CD4-positive, alpha-beta T cell treated with Interleukin-17A for 1 hour (primary cell): ENCODE measurements at regions not wholly inside any gene's neighbourhood (a gene's known extent, or its start where the extent isn't known, plus 50 kb on each side); places are given as distances from the start of the nearest gene placed in this dataset.
"Not testable (repeated sequence)": the region's sequence is repeated elsewhere in the genome, so short reads cannot be mapped to it uniquely, and the experiment has no call there.

Source experiments
- DNase-seq: peaks from one replicate; pipeline ENCODE4 v3.0.0-alpha.2; 2020

DNA sequence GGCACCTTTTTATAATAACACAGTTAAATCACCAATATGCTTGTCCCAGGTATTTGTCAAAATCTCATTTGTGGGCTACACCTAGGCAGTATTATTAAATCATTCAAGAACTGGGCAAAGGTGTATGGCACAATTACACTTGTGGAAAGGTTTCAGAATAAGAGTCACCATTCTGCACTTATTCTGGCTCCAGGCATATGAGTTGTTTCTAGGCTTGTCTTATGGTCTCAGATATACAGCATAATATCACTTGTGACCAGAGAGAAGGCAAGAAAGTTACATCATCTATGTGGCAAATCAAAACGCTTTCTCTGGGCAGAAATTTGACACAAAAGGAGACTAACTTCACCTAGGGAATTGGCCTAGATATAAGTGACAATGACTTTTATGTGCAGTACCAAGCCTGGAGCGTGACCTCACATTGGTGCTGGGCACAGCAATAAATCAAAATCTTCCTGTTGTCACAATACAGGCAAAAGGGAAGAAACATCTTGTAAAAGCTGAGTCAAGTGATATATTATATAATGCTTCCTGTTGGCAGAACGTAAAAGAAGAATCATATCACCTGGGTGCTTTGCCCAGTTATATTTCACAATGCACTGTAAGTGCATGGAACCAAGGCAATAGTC is 959.9 kb upstream of the AMELY start:
- no peak for DNase-seq

DNA sequence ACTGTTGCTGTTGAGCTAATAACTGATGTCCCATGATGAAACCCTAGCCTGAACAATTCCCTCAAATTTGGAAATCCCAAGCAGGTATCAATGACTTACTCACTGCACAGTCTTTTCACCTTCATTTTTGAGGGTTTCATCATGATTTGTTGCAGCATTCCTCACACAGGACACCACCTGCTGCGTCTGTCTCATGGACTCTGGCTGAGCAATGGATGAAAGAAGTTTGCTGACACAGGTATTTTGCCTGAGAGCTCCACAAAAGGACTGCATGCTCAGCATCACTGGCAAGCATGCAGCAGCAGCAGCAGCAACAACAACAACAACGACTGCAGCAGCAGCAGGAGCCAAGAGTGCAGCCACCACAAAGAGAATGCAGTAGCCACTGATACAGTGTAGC is 955.4 kb upstream of the AMELY start:
- no peak for DNase-seq

DNA sequence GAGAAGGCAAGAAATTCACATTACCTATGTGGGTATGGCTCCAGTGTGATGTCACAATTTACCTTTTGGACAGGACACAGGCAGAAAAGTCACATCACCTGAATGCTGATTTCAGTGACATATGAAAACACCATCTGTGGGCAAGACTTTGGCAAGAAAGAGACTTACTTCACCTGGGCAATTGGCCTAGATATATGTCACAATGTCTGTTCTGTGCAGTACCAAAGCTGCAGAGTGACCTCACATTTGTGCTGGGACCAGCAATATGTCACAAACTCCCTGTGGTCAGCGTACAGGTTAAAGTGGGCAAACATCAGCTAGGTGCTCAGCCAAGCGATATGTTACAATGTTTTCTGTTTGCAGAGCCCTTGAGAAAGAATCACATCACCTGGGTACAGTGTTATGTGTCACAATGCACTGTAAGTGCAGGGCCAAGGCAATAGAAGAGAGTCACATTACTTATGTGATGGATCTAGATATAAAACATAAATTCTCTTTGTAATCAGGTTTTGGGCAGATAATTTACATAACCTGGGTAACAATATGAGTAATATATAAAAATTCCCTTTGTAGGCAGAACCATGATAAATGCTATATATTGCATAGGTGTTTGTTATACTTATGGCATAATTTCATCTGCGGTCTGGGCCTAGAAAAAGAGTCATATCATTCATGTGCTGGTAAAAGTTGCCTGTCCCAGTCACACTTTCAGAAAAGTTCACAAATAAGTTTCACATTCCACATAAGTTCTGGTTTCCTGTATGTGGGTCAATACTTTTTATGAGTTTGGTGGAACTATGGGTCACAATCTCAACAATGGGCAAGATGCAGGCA is 949.4 kb upstream of the AMELY start:
- DNase-seq: no peak

DNA sequence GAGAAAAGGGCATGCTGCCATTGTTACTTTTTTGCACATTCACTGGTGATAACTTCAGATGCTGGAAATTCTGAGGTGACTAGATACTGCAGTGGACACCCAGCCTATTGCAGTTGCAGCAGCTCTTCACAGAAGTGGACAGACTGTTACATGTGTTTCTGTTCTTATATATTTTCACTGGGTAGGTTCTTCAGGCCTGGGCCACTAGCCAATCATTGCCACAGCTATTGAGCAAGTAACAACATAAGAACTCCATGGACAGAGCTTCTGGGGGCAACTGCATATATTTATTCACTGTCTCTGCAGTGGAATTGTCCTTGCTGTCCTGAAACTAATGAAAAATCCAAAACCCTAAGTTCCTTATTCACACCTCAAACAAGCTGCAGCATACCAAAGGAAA is 938.6 kb upstream of the AMELY start:
- no peak for DNase-seq

GRCh38 chrY:7845776-7846175 is 934.2 kb upstream of the AMELY start:
- DNase-seq: no peak

DNA sequence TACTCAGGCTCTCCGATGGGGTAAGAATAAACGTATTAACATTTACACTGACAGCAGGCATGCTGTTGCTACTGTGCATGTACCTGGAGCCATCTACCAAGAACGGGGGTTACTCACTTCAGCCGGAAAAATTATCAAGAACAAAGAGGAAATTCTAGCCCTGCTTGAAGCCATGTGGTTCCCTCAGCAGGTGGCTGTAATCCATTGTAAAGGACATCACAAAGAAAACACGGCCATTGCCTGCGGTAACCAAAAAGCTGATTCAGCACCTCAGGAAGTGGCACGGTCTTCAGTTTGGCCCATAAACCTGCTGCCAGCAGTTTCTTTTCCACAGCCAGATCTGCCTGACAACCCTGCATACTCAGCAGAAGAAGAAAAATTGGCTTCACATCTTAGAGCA is 925.5 kb upstream of the AMELY start:
- DNase-seq: no peak

DNA sequence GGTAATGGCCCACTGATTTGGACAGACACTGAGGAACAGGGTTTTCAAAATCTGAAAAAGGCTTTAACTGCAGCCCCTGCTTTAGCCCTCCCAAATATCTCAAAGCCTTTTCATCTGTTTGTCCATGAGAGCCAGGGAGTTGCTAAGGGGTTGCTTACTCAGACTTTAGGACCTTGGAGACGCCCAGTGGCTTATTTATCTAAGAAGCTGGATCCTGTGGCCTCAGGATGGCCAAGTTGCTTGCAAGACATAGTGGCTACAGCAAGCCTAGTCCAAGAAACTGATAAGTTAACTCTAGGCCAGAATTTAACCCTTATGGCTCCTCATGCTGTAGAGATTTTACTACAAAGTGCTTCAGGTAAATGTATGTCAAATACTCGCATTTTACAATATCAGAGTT is 924.8 kb upstream of the AMELY start:
- no peak for DNase-seq

- DNase-seq: no peak
Measured at GRCh38 chrY:7835416-7835815, 923.9 kb upstream of the AMELY start.

GRCh38 chrY:7834284-7834683 is 922.7 kb upstream of the AMELY start:
- no peak for DNase-seq

DNA sequence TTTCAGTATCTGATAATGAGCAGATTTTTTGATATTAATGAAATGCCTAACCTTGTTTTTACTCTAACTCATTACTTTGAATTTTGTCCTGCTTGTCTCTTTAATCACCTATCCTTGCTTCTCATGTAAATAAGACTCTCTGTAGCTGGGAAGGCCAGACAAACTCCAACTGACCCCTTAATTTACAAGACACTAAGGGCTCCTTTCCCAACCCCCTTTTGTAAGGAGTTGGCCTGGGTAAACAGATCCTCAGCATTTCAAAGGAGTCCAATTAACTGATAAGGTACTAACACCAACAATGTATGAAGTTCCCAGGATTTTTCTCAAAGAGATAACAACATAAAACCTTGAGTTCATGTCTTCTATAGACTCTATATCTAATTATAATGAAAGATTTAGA is 919.3 kb upstream of the AMELY start:
- DNase-seq: not testable (repeated sequence)

DNA sequence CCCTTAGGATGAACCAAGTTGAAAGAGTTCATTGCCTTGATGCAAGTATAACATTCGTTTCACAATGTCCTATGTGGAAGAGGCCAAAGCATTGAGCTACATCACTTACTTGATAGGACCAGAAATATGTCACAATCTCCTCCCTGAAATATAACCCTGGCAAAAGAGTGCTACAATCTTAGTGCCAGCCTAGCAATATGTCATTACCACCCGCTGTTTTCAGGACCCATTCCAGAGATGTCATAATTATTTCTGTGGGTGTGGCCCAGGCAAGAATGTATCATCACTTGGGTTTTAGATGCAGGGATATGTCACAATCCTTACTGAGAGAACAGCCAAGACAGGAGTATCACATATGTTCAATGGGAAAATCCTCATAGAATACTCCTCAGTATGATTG is 915.0 kb upstream of the AMELY start:
- DNase-seq: no peak

- DNase-seq: no peak
Measured at GRCh38 chrY:7825874-7826273, 914.3 kb upstream of the AMELY start.

DNA sequence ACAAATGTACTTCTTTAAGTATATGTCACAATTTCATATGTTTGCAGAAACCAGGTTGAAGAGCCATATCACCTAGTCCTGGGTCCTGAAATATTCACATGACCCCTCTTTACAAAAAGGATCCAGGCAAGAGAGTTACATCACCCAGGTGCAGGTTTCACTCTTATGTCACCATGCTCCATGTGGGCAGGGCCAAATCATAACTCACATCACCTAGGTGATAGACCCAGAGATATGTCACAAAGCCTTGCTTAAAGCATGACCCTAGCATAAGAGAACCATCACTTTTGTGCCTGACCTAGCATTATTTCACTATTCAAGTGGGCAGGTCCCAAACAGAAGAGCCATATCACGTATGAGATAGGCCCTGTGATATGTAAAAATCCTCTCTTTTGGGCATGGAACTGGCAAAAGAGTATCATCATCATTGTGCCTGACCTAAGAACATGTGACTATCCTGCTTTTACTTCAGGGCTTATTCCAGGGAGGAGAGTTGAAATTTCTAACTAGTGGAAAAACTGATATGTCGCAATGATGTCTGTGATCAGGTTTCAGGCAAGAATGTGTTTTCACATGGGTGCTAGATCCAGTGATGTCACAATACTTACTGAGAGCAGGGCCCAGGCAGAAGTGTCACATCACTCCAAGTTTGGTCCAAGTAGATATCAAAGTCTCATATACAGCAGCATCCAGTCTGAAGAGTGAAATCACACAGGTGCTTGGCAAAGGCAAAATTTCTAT is 909.9 kb upstream of the AMELY start:
- no peak for DNase-seq

DNA sequence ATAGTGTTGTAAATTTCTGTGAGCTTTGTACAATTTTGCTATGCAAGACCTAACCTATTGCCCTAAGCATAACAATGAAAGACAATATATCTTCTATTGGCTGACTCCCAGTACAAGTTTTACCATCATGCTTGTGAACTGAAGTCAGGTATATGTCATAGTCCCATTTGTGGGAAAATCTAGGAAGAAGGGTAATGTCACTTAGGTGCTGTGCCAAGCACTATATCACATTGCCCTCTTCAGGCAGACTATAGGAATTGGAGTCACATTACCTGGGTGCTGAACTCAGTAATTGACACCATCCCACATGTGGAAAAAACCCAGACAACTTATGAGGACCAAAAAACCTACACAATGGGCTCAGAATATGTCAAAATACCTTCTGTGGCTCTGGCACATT is 907.4 kb upstream of the AMELY start:
- no peak for DNase-seq

DNA sequence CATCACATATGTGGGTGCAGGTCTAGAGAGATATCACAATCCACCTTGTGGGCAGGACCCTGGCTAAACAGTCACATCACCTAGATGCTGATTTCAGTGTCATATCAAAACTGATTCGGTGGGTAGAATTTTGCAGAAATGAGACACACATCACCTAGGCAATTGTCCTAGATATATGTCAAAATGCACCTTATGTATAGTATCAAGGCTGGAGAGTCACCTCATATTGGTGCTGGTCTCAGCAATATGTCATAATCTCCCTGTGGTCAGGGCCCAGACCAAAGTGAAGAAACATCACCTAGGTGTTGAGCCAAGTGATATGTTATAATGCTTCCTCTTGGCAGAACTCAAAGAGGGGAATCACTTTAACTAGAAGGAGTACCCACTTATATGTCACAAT is 905.0 kb upstream of the AMELY start:
- DNase-seq: no peak

GRCh38 chrY:7815921-7816320 is 904.4 kb upstream of the AMELY start:
- no peak for DNase-seq

DNA sequence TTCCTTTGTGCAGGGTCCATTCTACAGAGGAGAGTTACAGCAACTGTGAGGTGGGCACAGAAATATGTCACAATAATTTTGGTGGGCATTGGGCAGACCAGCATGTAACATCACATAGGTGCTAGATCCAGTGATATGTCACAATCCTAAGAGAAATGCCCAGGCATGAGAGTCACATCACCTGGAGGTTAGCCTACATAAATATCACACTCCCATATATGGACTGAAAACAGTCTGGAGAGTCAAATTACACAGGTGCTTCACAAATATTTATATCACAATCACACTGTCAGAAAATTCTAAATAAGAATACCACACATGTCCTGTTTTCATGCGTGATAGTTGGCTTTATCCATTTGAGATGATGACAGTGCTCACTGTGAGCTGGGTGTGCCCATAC is 903.7 kb upstream of the AMELY start:
- DNase-seq: no peak

DNA sequence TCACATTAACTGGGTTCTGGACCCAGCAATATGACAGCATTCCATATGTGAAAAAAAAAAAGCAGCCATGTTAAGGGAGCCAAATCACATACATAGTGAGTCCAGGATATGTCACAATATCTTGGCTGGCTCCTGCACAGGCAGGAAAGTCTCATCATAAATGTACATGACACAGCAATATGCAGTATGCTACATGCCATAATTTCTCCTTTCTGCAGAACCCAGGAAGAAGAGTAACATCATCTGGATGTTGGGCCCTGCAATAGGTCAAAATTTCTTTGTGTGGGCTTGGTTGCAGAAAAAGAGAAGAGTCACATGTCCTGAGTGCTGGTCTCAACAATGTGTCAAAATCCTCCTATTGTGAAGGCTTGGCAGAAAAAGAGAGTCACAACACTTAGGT is 902.8 kb upstream of the AMELY start:
- DNase-seq: no peak

GRCh38 chrY:7810359-7810758 is 898.8 kb upstream of the AMELY start:
- DNase-seq: no peak

GRCh38 chrY:7807516-7807870 is 895.9 kb upstream of the AMELY start:
- DNase-seq: no peak

GRCh38 chrY:7806592-7807515 is 895.3 kb upstream of the AMELY start:
- DNase-seq: no peak

DNA sequence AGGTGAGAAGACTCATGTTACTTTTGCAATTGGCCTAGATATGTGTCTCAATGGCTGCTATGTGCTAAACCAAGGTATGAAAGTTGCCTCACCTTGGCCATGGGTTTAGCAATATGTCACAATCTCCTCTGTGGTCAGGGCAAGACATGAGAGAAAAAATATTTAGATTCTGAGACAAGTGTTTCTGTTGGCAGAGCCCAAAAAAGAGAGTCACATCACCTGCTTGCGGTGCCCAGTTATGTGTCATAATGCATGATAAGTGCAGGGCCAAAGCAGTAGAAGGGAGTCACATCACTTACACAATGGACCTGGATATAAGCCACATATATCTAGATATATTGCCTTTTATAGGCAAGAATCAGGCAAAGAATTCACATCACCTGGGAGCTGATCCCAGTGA is 894.1 kb upstream of the AMELY start:
- DNase-seq: no peak

DNA sequence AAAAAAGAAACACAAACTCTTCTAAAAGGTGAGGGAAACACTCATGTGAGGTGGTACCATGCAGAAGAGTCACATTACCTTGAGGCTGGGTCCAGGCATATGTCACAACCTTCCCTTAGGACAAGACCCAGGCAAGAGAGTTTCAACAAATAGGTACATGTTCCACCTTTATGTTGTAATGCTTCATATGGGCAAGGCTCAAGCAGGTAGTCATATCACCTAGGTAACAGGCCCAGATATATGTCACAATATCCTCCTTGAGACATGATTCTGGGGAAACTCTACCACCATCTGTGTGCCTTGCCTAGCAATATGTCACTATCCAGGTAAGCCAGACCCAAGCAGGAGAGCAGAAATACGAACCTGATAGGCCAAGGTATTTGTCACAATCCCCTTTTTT is 892.2 kb upstream of the AMELY start:
- no peak for DNase-seq
